K562 (cell line): ENCODE measurements at regions not wholly inside any gene's neighbourhood (a gene's known extent, or its start where the extent isn't known, plus 50 kb on each side); places are given as distances from the start of the nearest gene placed in this dataset.

Source experiments
- ARNT ChIP-seq, 2 experiments: fragments of 450-650 bp; IDR thresholded peaks; 2 replicates each; pipeline ENCODE4 v1.6.1; 2016; ENCODE audit warnings: mild to moderate bottlenecking in 1 of 2
- CBX2 ChIP-seq: fragments of 200-600 bp; sonication (generic); IDR thresholded peaks from one replicate; pipeline ENCODE4 v1.6.1; 2012; ENCODE audit warnings: mild to moderate bottlenecking, low read length, inconsistent platforms; ENCODE audit not compliant: insufficient read depth, poor library complexity, severe bottlenecking

DNA sequence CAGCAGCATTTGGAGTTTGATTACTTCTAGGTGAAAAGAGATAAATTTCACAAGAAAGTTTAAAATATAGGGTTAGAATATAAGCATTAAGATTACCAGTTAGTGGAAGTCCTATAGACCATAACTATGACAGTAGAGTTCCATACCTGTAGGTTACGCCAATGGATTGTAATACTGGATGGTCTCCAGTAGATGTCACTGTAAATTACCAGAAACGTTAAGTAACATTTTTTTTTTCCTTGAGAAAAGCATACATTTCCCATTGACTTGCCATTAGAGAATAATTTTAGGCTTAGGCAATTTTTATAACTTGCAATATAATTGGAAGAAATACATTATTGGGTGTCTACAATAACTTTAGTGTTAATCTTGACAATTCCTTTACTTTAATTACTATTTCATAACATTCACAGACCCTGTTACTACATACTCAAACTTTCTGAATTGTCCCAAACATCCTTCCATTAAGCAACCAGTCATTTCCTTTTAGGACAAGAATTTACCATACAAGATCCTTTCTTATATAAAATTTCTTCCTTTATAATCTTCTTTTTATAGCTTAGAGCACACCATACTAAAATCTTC lies 304.1 kb upstream of the TECRL start:
- no peak for TF ChIP-seq ARNT (IDR thresholded peaks at IDR 0.05)
- TF ChIP-seq CBX2, result no peak
